MCF 10A (cell line): ENCODE measurements at regions not wholly inside any gene's neighbourhood (a gene's known extent, or its start where the extent isn't known, plus 50 kb on each side); places are given as distances from the start of the nearest gene placed in this dataset.

Experiments
- BruUV-seq: library from RNA; stranded (reverse); fragments of 400-500 nt; replicated peaks from 2 replicates; lab custom pipeline; 2021; lab: Mats Ljungman, UMichigan
- CTCF ChIA-PET: fragments of 300-600 bp; sonication (Branson Sonifier 250); formaldehyde crosslinking; extraction: SDS; loops from one replicate; lab custom pipeline; 2021; ENCODE audit warnings: antibody characterized with exemption, inconsistent platforms; lab: Yijun Ruan, JAX
- POLR2A ChIA-PET: fragments of 300-600, 350-650 bp; sonication (Branson Sonifier 250); formaldehyde crosslinking; extraction: SDS; loops from one replicate; lab custom pipeline; 2020; ENCODE audit warnings: antibody characterized with exemption, inconsistent platforms; lab: Yijun Ruan, JAX
- DNase-seq: peaks from one replicate; pipeline ENCODE4 v3.0.0-alpha.2; 2018; ENCODE audit not compliant: unreplicated experiment
- H3K27ac Mint-ChIP-seq: one replicate; pipeline ENCODE4 v1.8.0; 2022; ENCODE audit warnings: mild to moderate bottlenecking, low read depth, mixed read lengths; ENCODE audit not compliant: unreplicated experiment
- H3K27me3 Mint-ChIP-seq: one replicate; pipeline ENCODE4 v1.8.0; 2022; ENCODE audit warnings: mixed read lengths; ENCODE audit not compliant: insufficient read depth, unreplicated experiment
- H3K36me3 Mint-ChIP-seq: one replicate; pipeline ENCODE4 v1.8.0; 2022; ENCODE audit warnings: mild to moderate bottlenecking, moderate library complexity, mixed read lengths; ENCODE audit not compliant: insufficient read depth, unreplicated experiment
- H3K4me1 Mint-ChIP-seq: one replicate; pipeline ENCODE4 v1.8.0; 2022; ENCODE audit warnings: mixed read lengths; ENCODE audit not compliant: insufficient read depth, unreplicated experiment
- H3K4me3 Mint-ChIP-seq: one replicate; pipeline ENCODE4 v1.8.0; 2022; ENCODE audit warnings: mild to moderate bottlenecking, moderate library complexity, mixed read lengths; ENCODE audit not compliant: unreplicated experiment
- H3K9me3 Mint-ChIP-seq: one replicate; pipeline ENCODE4 v1.8.0; 2022; ENCODE audit warnings: mixed read lengths; ENCODE audit not compliant: unreplicated experiment
- CTCF ChIP-seq: fragments of 200-600 bp; IDR thresholded peaks from one replicate; pipeline ENCODE4 v1.8.0; 2022; ENCODE audit warnings: antibody characterized with exemption, mild to moderate bottlenecking; ENCODE audit not compliant: unreplicated experiment
- intact Hi-C: fragments of 100-400 bp; cut with micrococcal nuclease; formaldehyde crosslinking; loops from 2 replicates; pipeline ENCODE4 v1.14.1; 2022

- Mint-ChIP-seq H3K4me3 (no peak overlapping the region), H3K27me3 (peaks cover 11% of the 10 kb centered on the region), H3K27ac (no peak overlapping the region), H3K9me3 (no peaks in the 10 kb centered on the region), H3K4me1 (no peaks in the 10 kb centered on the region), H3K36me3 (no peaks in the 10 kb centered on the region)
- no TSS peak for BruUV-seq
- ChIA-PET CTCF (interaction anchor here (0.5 to 1.2 kb wide), 2 partner anchors 51 to 1212 kb away, joined by 3 to 5 read pairs; no protein-coding TSS in a partner anchor), POLR2A (no interaction called here)
- intact Hi-C loops, result loop anchor here (10.0 kb wide), 1 partner anchor 276 kb away; the partner anchor contains the start of genes PLPP6 and SPATA6L
- no peak for TF ChIP-seq CTCF
- no peak for DNase-seq
These were observed 89.1 kb upstream of the GLIS3 start for GRCh38 chr9:4389003-4389402.

DNA sequence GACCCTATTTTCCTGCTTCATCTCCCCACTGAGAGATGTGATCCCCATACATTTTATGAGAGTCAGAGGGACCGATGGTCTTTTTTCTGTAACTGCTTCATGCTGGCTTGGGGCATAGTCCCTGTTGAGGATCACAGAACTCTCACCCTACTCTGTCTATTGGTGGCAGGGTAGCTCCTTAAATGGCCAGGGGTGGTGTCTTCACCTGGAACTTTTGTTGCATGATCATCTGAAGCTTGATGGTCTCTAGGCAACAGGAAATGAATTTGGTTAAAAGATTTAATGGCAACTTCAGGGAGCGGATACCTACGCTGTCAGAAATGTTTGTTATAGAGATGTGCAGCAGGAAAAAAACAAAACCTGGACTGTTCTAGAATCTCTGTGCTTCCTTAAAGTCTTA is 87.0 kb upstream of the GLIS3 start:
- peaks cover 11% of the 10 kb centered on the region for H3K27me3 Mint-ChIP-seq
- no peaks in the 10 kb centered on the region for H3K9me3 Mint-ChIP-seq
- POLR2A ChIA-PET, result interaction anchor here (0.6 to 0.7 kb wide), 2 partner anchors 8 to 614 kb away, joined by 3 read pairs; no protein-coding TSS in a partner anchor

DNA sequence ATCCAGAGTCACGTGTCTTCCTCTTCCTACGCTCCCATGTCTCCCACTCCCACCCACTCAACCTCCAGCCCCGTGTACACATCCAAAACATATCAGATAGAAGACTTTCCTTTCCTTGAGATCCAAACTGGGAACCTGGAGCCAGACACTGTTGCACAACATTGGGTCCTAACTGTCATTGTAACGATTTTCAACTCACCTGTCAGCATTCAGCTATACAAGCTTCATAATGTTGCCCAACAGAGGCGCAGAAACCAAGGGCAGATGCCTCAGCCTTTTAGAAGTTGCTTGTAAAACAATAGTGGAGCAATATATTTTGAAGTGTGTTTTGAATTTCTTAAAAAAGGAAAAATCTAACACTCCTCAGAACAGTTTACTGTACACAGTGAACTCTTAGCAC is 84.9 kb upstream of the GLIS3 start:
- ChIA-PET CTCF (interaction anchor here (0.7 to 1.5 kb wide), 7 partner anchors 18 to 356 kb away, joined by 3 to 5 read pairs (median 3); partner anchors contain the start of gene AK3), POLR2A (interaction anchor here (0.6 kb wide), 1 partner anchor 353 kb away, joined by 3 read pairs; no protein-coding TSS in a partner anchor)
- intact Hi-C loops, result loop anchor here (5.0 to 10.0 kb wide), 5 partner anchors 280 to 1208 kb away; partner anchors contain the start of genes PLPP6 and SPATA6L
- no peaks in the 10 kb centered on the region for H3K4me1 Mint-ChIP-seq
- no peak for DNase-seq
- no TSS peak for BruUV-seq
- no peaks in the 10 kb centered on the region for H3K36me3 Mint-ChIP-seq
- H3K27me3 Mint-ChIP-seq, result no peaks in the 10 kb centered on the region
- TF ChIP-seq CTCF, result no peak
- H3K27ac Mint-ChIP-seq, result no peak overlapping the region
- H3K9me3 Mint-ChIP-seq, result no peaks in the 10 kb centered on the region
- no peak overlapping the region for H3K4me3 Mint-ChIP-seq

More for the DNA sequence above, 87.0 kb upstream of the GLIS3 start:
- Mint-ChIP-seq H3K4me3 (no peak overlapping the region), H3K4me1 (no peaks in the 10 kb centered on the region), H3K27ac (no peak overlapping the region), H3K36me3 (no peaks in the 10 kb centered on the region)
- CTCF ChIA-PET, result interaction anchor here (0.7 to 2.2 kb wide), 9 partner anchors 11 to 1586 kb away, joined by 3 to 9 read pairs (median 4); no protein-coding TSS in a partner anchor
- intact Hi-C loops, result loop anchor here (10.0 kb wide), 1 partner anchor 278 kb away; the partner anchor contains the start of genes PLPP6 and SPATA6L
- peak; percentile 9 for DNase-seq
- no TSS peak for BruUV-seq
- TF ChIP-seq CTCF, result no peak

- BruUV-seq, result no TSS peak
- intact Hi-C loops, result loop anchor here (1.0 to 10.0 kb wide), 8 partner anchors 166 to 1209 kb away; partner anchors contain the start of genes PLPP6 and SPATA6L
- ChIA-PET POLR2A (interaction anchor here (0.5 kb wide), 1 partner anchor 358 kb away, joined by 3 read pairs; no protein-coding TSS in a partner anchor), CTCF (interaction anchor here (0.6 to 2.3 kb wide), 14 partner anchors 12 to 1207 kb away, joined by 3 to 8 read pairs (median 3); no protein-coding TSS in a partner anchor)
- peak; percentile 41 for TF ChIP-seq CTCF
- Mint-ChIP-seq H3K4me1 (no peaks in the 10 kb centered on the region), H3K27me3 (no peaks in the 10 kb centered on the region), H3K27ac (no peak overlapping the region), H3K36me3 (no peaks in the 10 kb centered on the region), H3K9me3 (no peaks in the 10 kb centered on the region), H3K4me3 (no peak overlapping the region)
- DNase-seq, result peak; percentile 53
These were observed 83.0 kb upstream of the GLIS3 start for GRCh38 chr9:4382722-4383317.
